ENCODE measurements at regions not wholly inside any gene's neighbourhood (a gene's known extent, or its start where the extent isn't known, plus 50 kb on each side); places are given as distances from the start of the nearest gene placed in this dataset.

GRCh38 chr17:70254735-70255460, 85.6 kb downstream of the KCNJ2 start:
- Histone ChIP-seq H3K27ac (no peak overlapping the region), H3K27me3 (no peaks in the 10 kb centered on the region), H3K9me3 (no peaks in the 10 kb centered on the region), H3K4me3 (no peak overlapping the region), H3K4me1 (no peaks in the 10 kb centered on the region), H3K36me3 (no peaks in the 10 kb centered on the region)
- no peak for DNase-seq (ENCODE audit: low spot score in 2 of 2)
- TF ChIP-seq POLR2AphosphoS5 (IDR thresholded peaks at IDR 0.05) (no peak), POLR2A (IDR thresholded peaks at IDR 0.05) (no peak), EP300 (IDR thresholded peaks at IDR 0.05) (no peak), CTCF (IDR thresholded peaks at IDR 0.05) (no peak)
- 90% methylated on average over 2 of the region's 2 CpGs for WGBS

- no peak overlapping the region for H3K4me3 ChIP-seq
- no peak for TF ChIP-seq EP300 (IDR thresholded peaks at IDR 0.05)
- TF ChIP-seq POLR2AphosphoS5 (IDR thresholded peaks at IDR 0.05), result no peak
- TF ChIP-seq POLR2A (IDR thresholded peaks at IDR 0.05), result no peak
- no peak for TF ChIP-seq CTCF (IDR thresholded peaks at IDR 0.05)
- H3K4me1 ChIP-seq, result no peaks in the 10 kb centered on the region
- 97% methylated on average over 2 of the region's 2 CpGs for WGBS
- H3K27me3 ChIP-seq, result no peaks in the 10 kb centered on the region
- no peaks in the 10 kb centered on the region for H3K36me3 ChIP-seq
- no peak for DNase-seq (ENCODE audit: low spot score in 2 of 2)
- no peak overlapping the region for H3K27ac ChIP-seq
- no peaks in the 10 kb centered on the region for H3K9me3 ChIP-seq
Observed at GRCh38 chr17:70256751-70257150, 87.4 kb downstream of the KCNJ2 start.

GRCh38 chr17:70258465-70258864, 89.1 kb downstream of the KCNJ2 start:
- Histone ChIP-seq H3K27ac (no peak overlapping the region), H3K4me3 (no peak overlapping the region), H3K36me3 (no peaks in the 10 kb centered on the region), H3K4me1 (no peaks in the 10 kb centered on the region), H3K27me3 (no peaks in the 10 kb centered on the region), H3K9me3 (no peaks in the 10 kb centered on the region)
- TF ChIP-seq POLR2A (IDR thresholded peaks at IDR 0.05), result no peak
- no peak for TF ChIP-seq EP300 (IDR thresholded peaks at IDR 0.05)
- no peak for TF ChIP-seq CTCF (IDR thresholded peaks at IDR 0.05)
- no peak for TF ChIP-seq POLR2AphosphoS5 (IDR thresholded peaks at IDR 0.05)
- DNase-seq (ENCODE audit: low spot score in 2 of 2), result no peak

GRCh38 chr17:70259400-70259799, 90.1 kb downstream of the KCNJ2 start:
- no peaks in the 10 kb centered on the region for H3K27me3 ChIP-seq
- H3K27ac ChIP-seq, result no peak overlapping the region
- H3K36me3 ChIP-seq, result no peaks in the 10 kb centered on the region
- 79% methylated on average over 3 of the region's 3 CpGs for WGBS
- H3K4me3 ChIP-seq, result no peak overlapping the region
- no peak for DNase-seq (ENCODE audit: low spot score in 2 of 2)
- H3K9me3 ChIP-seq, result no peaks in the 10 kb centered on the region
- TF ChIP-seq CTCF (IDR thresholded peaks at IDR 0.05) (no peak), POLR2A (IDR thresholded peaks at IDR 0.05) (no peak), POLR2AphosphoS5 (IDR thresholded peaks at IDR 0.05) (no peak), EP300 (IDR thresholded peaks at IDR 0.05) (no peak)
- no peaks in the 10 kb centered on the region for H3K4me1 ChIP-seq

GRCh38 chr17:70261170-70261569, 91.8 kb downstream of the KCNJ2 start:
- 84% methylated on average over 3 of the region's 3 CpGs for WGBS
- Histone ChIP-seq H3K27me3 (no peaks in the 10 kb centered on the region), H3K27ac (no peak overlapping the region), H3K36me3 (no peaks in the 10 kb centered on the region), H3K4me1 (no peaks in the 10 kb centered on the region), H3K9me3 (no peaks in the 10 kb centered on the region), H3K4me3 (no peak overlapping the region)
- TF ChIP-seq EP300 (IDR thresholded peaks at IDR 0.05), result no peak
- TF ChIP-seq CTCF (IDR thresholded peaks at IDR 0.05), result no peak
- TF ChIP-seq POLR2AphosphoS5 (IDR thresholded peaks at IDR 0.05), result no peak
- no peak for TF ChIP-seq POLR2A (IDR thresholded peaks at IDR 0.05)
- no peak for DNase-seq (ENCODE audit: low spot score in 2 of 2)
